Central memory CD4-positive, alpha-beta T cell (primary cell): ENCODE measurements at regions not wholly inside any gene's neighbourhood (a gene's known extent, or its start where the extent isn't known, plus 50 kb on each side); places are given as distances from the start of the nearest gene placed in this dataset.
"Not testable (repeated sequence)": the region's sequence is repeated elsewhere in the genome, so short reads cannot be mapped to it uniquely, and the experiment has no call there.

Source experiments
- DNase-seq: peaks from one replicate; pipeline ENCODE4 v3.0.0; 2022

- no peak for DNase-seq
Measured at GRCh38 chr10:123381224-123381623, 227.0 kb downstream of the BUB3 start.

DNA sequence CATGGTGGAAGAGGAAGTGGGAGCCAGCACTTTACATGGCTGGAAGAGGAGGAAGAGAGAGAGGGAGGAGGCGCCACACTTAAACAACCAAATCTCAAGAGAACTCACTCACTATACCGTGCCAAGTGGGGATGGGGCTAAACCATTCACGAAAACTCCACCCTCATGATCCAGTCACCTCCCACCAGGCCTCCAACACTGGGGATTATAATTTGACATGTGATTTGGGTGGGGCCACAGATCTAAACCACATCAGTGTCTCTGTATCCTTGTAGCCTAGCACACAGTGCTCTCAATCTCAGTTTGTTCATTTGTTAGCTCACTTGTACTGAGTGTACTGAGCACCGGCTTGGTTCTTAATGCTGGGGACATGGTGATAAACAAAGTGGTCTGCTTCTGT, 228.3 kb downstream of the BUB3 start:
- no peak for DNase-seq

DNA sequence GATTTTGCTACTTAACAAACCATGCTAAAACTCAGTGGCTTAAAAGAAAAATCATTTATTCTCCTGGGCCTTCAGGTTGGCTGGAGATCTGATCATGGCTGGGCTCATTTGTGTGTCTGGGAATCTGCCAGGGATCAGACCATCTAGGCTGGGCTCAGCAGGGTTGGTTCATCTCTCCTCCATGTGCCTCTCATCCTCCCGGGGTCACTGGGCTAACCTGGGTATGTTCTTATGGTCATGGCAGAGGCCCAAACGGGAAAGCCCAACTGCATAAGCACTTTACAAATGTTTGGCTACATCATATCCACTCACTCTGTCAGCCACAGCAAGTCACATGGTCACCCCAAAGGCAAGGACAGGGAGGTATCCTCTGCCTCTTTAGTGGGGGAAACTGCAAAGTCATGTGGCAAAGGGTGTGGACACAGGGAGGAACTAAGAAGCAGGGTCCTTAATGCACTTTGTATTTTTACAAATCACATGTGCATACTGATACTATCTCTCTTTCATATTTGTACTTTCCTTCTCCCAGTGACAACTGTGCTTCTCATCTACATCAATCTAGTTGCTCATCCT, 231.4 kb downstream of the BUB3 start:
- no peak for DNase-seq

- DNase-seq: no peak
Measured at GRCh38 chr10:123389520-123389919, 235.3 kb downstream of the BUB3 start.

DNA sequence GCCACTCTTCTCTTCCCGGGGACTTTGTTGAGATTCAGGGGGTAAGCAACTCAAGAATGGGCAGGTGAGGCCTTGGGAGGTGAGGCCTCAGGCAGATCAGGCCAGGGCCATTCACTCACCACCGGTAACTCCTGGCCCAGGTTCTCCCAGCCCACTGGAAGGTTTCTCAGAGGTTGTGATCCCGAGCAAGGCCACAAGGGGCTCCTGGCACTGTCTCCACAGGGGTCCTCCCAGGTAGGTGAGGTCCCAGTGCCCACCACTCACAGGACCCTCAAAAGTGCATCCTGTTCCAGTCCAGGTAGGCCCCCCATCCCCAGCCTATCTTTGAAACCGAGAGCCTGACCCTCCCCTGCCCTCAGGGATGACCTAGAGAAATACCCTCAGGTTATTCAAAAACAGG, 236.1 kb downstream of the BUB3 start:
- no peak for DNase-seq

DNA sequence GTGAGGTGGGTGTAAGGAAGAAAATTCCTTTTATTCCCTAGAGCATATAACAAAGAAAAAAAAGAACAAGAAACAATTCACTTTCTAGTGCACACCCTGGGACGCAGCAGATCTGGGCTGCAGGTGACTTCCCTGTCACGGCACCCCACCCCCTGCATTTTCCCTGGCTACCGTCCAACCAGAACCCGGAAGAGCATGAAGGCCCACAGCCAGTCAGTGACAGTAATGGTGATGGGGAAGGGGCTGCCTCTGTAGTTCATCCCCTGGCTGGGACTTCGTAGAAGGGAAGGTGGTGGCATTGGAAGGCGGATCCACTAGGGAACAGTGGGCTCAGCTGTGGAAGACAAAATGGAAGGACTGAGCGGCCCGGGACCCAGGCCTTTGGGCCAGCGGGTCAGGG, 236.7 kb downstream of the BUB3 start:
- no peak for DNase-seq

GRCh38 chr10:123391275-123392028, 237.2 kb downstream of the BUB3 start:
- DNase-seq: no peak

DNA sequence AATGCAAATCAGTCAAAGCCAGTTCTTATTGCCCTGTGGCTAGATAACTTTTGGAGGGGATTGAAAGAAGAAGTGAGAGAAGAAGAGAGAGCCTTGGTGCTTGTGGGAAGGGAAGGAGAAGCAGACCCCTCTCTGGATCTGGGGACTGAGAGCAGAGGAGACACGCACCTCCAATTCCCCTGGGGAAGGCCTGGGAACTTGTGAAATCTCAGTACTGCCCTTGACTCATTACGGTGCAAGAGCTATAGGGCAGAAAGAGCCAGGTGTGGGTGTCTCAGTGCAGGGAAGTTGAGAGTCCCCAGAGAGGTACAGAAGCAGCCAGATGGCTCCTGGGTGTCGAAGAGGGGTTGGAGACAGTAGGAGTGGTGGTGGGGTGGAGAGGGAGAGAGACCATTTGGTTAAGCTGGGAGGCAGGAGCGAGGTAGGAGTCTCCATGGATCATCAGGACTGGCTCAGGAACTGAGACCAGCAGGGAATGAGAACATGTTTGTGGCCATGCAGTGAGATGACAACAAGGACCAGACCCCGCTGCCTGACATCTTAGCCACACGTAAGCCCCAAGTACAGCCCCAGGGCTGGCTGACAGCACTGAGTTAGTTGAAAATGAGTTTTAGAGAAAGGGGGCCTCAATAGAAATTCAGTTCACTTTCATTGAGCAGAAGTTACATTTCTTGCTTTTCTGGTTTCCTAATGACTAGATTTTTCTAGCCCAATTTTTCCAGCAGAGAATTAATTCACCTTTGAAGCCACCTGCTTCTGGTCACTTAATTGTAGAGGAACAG, 238.2 kb downstream of the BUB3 start:
- no peak for DNase-seq

DNA sequence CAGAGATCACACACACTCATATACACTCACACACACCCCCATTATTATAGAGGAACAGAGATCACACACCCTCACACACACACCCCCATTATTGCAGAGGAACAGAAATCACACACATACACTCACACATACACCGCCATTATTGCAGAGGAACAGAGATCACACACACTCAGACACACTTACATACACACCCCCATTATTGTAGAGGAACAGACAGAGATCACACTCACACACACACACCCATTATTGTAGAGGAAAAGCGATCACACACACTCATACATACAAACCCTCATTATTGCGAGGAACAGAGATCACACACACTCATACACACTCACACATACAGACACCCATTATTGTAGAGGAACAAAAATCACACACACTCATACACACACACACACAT, 239.0 kb downstream of the BUB3 start:
- DNase-seq: no peak

DNA sequence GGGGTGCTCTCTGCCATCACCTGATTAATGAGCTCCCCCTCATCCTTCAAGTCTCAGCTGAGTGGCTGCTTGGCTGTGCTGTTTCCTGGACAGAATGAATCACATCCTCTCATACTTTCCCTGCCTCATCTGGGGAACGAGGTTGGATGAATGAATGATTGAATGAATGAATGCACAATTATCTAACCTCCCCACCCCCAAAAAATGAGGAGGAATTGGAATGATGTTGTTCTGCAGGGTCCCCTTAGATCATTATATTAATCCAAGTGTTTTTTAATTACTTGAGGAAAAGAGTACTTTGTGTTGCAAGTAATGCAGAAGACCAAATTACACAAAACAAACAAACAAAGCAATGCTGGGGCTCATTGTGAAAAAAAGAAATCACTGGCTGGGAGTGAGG, 240.2 kb downstream of the BUB3 start:
- no peak for DNase-seq

DNA sequence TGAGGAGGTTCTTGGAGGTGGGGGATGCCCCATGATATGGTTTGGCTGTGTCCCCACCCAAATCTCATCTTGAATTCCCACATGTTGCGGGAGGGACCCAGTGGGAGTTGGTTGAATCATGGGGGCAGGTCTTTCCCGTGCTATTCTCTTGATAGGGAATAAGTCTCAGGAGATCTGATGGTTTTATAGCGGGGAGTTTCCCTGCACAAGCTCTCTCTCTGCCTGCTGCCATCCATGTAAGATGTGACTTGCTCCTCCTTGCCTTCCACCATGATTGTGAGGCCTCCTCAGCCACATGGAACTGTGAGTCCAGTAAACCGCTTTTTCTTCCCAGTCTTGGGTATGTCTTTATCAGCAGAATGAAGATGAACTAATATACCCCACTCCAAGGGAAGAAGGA, 241.0 kb downstream of the BUB3 start:
- DNase-seq: not testable (repeated sequence)

- DNase-seq: no peak
Measured at GRCh38 chr10:123395906-123396305, 241.7 kb downstream of the BUB3 start.

DNA sequence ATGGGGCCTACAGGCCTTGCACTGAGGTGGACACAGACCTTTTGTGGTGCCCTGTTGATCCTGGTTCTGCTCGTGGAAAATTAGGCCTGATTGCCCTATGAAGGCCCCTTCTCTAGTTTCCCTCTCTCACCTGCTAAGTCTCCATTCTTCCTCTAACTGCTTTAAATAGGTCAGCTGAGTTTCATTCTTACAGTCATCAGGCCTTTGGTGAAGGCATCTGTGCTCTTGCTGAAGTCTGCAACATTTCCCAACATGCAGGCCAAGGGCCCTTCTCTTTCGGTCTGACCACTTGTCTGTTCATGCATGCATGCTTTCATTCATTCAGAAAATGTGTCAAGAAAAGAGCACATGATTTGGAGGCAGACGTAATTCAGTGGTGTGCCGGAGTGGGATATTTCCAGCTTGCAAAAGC, 244.0 kb downstream of the BUB3 start:
- DNase-seq: no peak

DNA sequence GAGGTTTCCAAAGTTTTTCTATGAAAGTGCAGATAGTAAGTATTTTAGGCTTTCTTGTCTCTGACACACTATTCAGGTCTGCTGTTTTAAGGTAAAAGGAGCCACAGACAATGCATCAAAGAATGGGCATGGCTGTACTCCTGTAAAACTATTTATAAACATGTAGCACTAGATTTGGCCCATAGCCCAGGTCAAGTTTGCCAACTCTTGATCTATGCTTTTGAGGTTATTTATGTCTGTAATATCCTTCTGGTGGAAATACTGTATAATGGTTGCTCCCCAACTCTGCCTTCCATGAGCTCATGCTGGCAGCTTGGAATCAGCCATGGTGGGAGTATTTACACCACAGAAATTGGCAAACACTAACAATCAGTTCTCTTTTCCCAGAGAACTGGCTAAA, 244.6 kb downstream of the BUB3 start:
- DNase-seq: no peak

DNA sequence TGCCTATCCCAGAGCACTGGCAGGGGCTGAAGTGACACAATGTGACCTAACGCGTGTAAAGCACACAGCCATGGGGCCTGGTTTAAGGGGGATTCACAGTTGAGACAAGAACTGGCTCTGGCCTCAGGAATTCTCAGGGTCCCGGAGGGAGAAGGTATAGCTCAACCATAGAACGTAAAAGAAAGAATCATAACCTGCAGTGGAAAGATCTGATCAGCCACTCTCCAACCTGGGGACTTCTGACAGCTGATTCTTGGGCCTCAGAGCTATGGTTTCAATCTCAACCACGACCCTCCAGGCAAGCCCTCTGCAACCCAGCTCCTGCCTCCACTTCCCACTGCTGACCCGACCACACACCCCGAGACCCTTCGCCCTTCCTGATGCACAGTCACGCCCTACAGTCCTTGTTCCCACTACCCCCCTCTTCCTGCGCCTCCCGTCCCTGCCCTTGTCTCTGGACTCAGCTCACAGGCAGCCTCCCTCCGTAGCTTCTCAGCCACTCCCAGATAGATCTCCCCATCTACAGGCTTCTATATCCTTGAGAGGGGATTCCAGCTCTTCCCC, 245.2 kb downstream of the BUB3 start:
- no peak for DNase-seq

DNA sequence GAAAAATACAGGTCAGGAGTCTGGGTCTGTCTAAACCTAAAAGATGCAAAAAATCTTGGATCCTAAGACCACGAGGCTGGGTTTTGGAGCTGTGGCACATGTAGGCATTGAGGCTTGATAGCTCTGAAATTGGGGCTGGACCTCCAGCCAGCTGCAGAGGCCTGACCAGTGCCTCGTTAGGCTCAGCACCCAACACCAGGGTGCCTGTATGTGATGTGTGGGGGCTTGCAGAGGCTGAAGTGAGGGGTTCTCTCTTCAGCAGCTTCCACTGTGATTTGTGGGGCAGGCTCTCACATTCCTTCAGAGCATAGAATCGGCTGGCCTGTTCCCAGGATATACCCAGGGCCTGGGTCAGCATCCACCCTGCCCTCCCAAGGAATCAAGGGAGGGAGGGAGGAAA, 247.8 kb downstream of the BUB3 start:
- DNase-seq: no peak

DNA sequence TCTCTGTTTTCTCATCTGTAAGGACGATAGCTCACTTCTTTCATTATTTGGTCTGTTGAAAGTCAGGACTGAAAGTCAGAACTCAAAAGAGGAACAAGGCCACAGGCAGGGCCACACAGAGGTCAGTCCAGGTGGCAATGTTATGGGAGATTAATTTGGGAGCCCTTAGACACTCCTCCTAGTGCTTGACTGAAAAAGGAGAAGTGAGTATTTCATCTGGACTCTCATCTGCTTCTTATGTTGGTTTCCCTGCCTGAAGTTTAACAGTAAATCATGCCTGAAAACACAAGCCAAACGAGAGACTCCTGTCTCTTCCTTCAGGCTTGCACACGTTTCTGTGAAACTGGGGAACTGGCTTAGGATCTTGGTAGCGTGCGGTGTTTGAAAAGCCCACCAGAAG, 248.5 kb downstream of the BUB3 start:
- no peak for DNase-seq

GRCh38 chr10:123404357-123404756, 250.2 kb downstream of the BUB3 start:
- DNase-seq: no peak

DNA sequence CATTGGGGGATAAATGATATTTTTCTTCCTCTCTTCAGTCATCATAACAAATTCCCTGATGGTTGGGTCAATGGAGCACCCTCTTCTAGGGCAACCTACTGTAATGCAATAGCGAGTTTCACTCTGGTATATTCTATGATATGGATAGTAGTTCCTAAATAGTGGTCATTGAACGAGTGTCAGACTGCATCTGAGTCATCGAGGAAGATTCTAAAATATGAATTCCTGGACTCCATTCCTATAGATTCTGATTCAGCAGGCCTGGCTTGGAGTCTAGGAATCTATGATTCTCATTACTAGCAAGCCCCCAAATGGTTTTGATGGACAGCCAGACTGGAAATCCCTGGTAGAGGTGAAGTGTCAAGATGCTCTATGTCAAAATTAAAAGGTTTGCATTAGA, 254.5 kb downstream of the BUB3 start:
- DNase-seq: no peak

- DNase-seq: no peak
Measured at GRCh38 chr10:123409426-123409825, 255.2 kb downstream of the BUB3 start.

DNA sequence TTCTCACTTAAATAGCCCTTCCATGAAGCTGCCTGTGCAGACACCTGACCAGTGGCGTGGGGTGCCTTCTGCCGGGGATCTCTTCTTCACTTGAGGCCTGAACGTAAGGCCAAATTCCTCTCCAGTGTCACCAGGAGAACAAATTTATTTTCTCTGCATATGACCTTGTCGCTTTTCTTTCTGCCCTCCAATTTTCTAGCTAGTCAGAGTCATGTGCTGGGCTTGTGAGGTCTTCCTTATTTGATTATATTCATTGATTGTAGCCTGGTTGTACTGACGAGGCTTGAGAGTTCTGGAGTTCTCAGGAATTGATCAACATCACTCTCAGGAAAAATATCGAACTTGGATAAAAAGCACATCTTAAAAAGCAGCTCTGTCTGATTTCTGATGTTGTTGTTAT, 255.7 kb downstream of the BUB3 start:
- no peak for DNase-seq

DNA sequence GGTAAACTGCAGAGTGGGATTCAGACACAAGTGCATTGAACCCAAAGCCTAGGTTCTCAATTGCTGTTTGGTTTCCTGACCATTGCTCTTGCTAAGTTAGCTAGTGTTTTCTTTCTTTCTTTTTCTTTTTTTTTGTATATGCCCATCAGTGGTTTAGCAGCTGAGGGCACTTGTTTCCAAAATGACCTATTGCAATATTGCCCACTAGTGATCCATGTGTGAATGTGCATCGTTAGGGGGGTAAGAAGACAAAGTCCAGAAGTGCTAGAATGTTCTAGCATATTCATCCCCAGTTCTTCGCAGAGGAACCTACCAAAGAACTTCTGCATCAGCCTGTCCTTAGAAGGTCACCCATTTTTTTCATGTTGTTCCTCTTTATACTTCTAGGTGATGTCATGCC, 252.8 kb upstream of the GPR26 start:
- DNase-seq: no peak

GRCh38 chr10:123415523-123415922, 250.6 kb upstream of the GPR26 start:
- no peak for DNase-seq

DNA sequence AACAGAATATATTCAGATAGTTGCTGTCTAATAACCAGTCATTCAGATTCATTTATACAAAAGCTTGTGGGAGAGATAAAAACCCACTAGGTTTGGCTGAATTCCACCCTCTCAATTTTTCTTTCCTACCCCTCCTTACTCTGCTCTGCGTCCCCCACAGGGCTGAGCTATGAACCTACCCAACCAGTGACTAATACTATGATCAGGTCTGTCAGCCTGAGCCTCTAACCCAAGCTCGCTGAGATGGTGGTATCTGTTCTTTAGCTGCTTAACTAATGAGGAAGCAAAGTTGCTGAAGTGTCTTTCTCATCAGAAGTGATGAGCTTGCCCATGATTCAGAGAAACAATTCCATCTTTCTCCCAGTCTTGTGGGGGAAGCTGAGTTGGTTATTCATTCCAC, 248.7 kb upstream of the GPR26 start:
- DNase-seq: no peak
